ENCODE measurements at regions not wholly inside any gene's neighbourhood (a gene's known extent, or its start where the extent isn't known, plus 50 kb on each side); places are given as distances from the start of the nearest gene placed in this dataset.
"Not testable (repeated sequence)": the region's sequence is repeated elsewhere in the genome, so short reads cannot be mapped to it uniquely, and the experiment has no call there.

- DNase-seq (ENCODE audit: low spot score) = no peak
These were observed 306.6 kb upstream of the EXOC2 start for GRCh38 chr6:999552-999951.

GRCh38 chr6:998551-998950 is 305.6 kb upstream of the EXOC2 start:
- DNase-seq (ENCODE audit: low spot score) = no peak

GRCh38 chr6:996271-996852 is 303.4 kb upstream of the EXOC2 start:
- no peak for DNase-seq (ENCODE audit: low spot score)

- no peak for DNase-seq (ENCODE audit: low spot score)
These were observed 298.3 kb upstream of the EXOC2 start for GRCh38 chr6:991192-991591.

- DNase-seq (ENCODE audit: low spot score) = no peak
These were observed 291.1 kb upstream of the EXOC2 start for GRCh38 chr6:984031-984430.

GRCh38 chr6:978937-979685 is 286.2 kb upstream of the EXOC2 start:
- no peak for DNase-seq (ENCODE audit: low spot score)

GRCh38 chr6:977226-977625 is 284.3 kb upstream of the EXOC2 start:
- not testable (repeated sequence) for DNase-seq (ENCODE audit: low spot score)

- DNase-seq (ENCODE audit: low spot score) = no peak
These were observed 279.2 kb upstream of the EXOC2 start for GRCh38 chr6:971981-972640.

- no peak for DNase-seq (ENCODE audit: low spot score)
These were observed 275.9 kb upstream of the EXOC2 start for GRCh38 chr6:968791-969190.

GRCh38 chr6:967701-968100 is 274.8 kb upstream of the EXOC2 start:
- DNase-seq (ENCODE audit: low spot score) = no peak

- no peak for DNase-seq (ENCODE audit: low spot score)
These were observed 272.4 kb upstream of the EXOC2 start for GRCh38 chr6:965343-965742.

- DNase-seq (ENCODE audit: low spot score) = no peak
These were observed 270.5 kb upstream of the EXOC2 start for GRCh38 chr6:963456-963855.

- no peak for DNase-seq (ENCODE audit: low spot score)
These were observed 268.5 kb upstream of the EXOC2 start for GRCh38 chr6:961407-961960.

- DNase-seq (ENCODE audit: low spot score) = no peak
These were observed 267.4 kb upstream of the EXOC2 start for GRCh38 chr6:960356-960755.

GRCh38 chr6:958488-958887 is 265.5 kb upstream of the EXOC2 start:
- DNase-seq (ENCODE audit: low spot score) = no peak

- DNase-seq (ENCODE audit: low spot score) = no peak
These were observed 258.7 kb upstream of the EXOC2 start for GRCh38 chr6:951399-952181.

GRCh38 chr6:947235-947934 is 254.4 kb upstream of the EXOC2 start:
- DNase-seq (ENCODE audit: low spot score) = no peak

- DNase-seq (ENCODE audit: low spot score) = no peak
These were observed 253.6 kb upstream of the EXOC2 start for GRCh38 chr6:946546-946945.

GRCh38 chr6:939526-940252 is 246.8 kb upstream of the EXOC2 start:
- no peak for DNase-seq (ENCODE audit: low spot score)

- DNase-seq (ENCODE audit: low spot score) = no peak
These were observed 246.0 kb upstream of the EXOC2 start for GRCh38 chr6:938916-939315.

- DNase-seq (ENCODE audit: low spot score) = no peak
These were observed 245.4 kb upstream of the EXOC2 start for GRCh38 chr6:938271-938905.
